ENCODE measurements at regions not wholly inside any gene's neighbourhood (a gene's known extent, or its start where the extent isn't known, plus 50 kb on each side); places are given as distances from the start of the nearest gene placed in this dataset.

DNA sequence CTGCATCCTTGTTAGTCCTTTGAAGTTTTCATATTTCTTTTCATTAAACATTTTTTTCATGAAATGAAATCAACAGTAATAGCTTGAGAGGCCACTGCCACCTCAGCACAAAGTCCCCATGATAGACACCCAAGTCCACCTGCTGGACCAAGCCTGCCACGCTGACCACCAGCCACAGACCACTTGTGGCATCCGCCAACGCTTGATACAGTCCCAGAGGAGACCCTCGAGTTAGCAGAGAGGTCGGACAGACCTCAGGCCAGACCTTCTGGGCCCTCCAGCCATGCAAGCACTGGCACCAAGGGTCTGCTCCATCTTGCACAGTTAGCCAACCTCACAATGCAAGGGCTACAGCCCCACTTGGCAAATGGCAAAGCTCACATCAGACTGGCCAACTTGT is 91.8 kb upstream of the RTL6 start:
- intact Hi-C loops (cut with micrococcal nuclease) = no loop called here
- Histone ChIP-seq H3K27ac (ENCODE audit: insufficient read depth, low read depth, low read length) (no peak overlapping the region), H3K9me3 (replicated peaks; ENCODE audit: control insufficient read depth, insufficient read depth, low read length) (no peaks in the 10 kb centered on the region), H3K9ac (replicated peaks; ENCODE audit: extremely low read depth, insufficient read depth, low read length) (no peak overlapping the region), H3K4me3 (replicated peaks in 1 of 3; ENCODE audit: insufficient read depth in 1 of 3, low read depth in 1 of 3, low read length in 3 of 3) (no peak overlapping the region), H3K9me1 (replicated peaks; ENCODE audit: control insufficient read depth, extremely low read depth, insufficient read depth, low read length) (no peaks in the 10 kb centered on the region), H3K27me3 (ENCODE audit: control insufficient read depth in 2 of 2, insufficient read depth in 2 of 2, low read length in 2 of 2) (peaks cover 2% of the 10 kb centered on the region in 2 experiments), H3K79me2 (ENCODE audit: control insufficient read depth, insufficient read depth, low read length) (no peaks in the 10 kb centered on the region), H2AFZ (ENCODE audit: low read depth, low read length) (no peak overlapping the region), H3K36me3 (ENCODE audit: control insufficient read depth in 2 of 2, extremely low read depth in 1 of 2, insufficient read depth in 2 of 2, low read length in 2 of 2) (no peaks in the 10 kb centered on the region), H3K4me2 (ENCODE audit: insufficient read depth, low read length) (no peak overlapping the region), H3K4me1 (ENCODE audit: control insufficient read depth, extremely low read depth, insufficient read depth, low read length) (no peaks in the 10 kb centered on the region), H4K20me1 (replicated peaks; ENCODE audit: control insufficient read depth, extremely low read depth, insufficient read depth, low read length) (no peaks in the 10 kb centered on the region)
- DNase-seq (ENCODE audit: low read depth, low spot score) = no peak
- BruUV-seq (replicated peaks) = no TSS peak
- no peak for TF ChIP-seq POLR2A (IDR thresholded peaks at IDR 0.05; ENCODE audit: low read depth, low read length)
- TF ChIP-seq FOS (IDR thresholded peaks at IDR 0.05; ENCODE audit: borderline replicate concordance, insufficient read depth, low read length) = no peak
- no peak for TF ChIP-seq GATA2 (IDR thresholded peaks at IDR 0.05; ENCODE audit: insufficient read depth, insufficient read length, low read depth, low read length)
- TF ChIP-seq JUN (IDR thresholded peaks at IDR 0.05; ENCODE audit: borderline replicate concordance, insufficient read depth, insufficient read length, low read depth) = no peak
- no peak for TF ChIP-seq EZH2 (IDR thresholded peaks at IDR 0.05; ENCODE audit: borderline replicate concordance, low read depth, low read length, severe bottlenecking)
- TF ChIP-seq, protein P1, sequence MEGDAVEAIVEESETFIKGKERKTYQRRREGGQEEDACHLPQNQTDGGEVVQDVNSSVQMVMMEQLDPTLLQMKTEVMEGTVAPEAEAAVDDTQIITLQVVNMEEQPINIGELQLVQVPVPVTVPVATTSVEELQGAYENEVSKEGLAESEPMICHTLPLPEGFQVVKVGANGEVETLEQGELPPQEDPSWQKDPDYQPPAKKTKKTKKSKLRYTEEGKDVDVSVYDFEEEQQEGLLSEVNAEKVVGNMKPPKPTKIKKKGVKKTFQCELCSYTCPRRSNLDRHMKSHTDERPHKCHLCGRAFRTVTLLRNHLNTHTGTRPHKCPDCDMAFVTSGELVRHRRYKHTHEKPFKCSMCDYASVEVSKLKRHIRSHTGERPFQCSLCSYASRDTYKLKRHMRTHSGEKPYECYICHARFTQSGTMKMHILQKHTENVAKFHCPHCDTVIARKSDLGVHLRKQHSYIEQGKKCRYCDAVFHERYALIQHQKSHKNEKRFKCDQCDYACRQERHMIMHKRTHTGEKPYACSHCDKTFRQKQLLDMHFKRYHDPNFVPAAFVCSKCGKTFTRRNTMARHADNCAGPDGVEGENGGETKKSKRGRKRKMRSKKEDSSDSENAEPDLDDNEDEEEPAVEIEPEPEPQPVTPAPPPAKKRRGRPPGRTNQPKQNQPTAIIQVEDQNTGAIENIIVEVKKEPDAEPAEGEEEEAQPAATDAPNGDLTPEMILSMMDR (IDR thresholded peaks at IDR 0.05; ENCODE audit: extremely low read depth in 1 of 2, insufficient read depth in 1 of 2, low read depth in 1 of 2, low read length in 2 of 2) = no peak
- TF ChIP-seq, protein P2, sequence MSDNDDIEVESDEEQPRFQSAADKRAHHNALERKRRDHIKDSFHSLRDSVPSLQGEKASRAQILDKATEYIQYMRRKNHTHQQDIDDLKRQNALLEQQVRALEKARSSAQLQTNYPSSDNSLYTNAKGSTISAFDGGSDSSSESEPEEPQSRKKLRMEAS (IDR thresholded peaks at IDR 0.05; ENCODE audit: insufficient read depth, insufficient read length) = no peak
- no peak for TF ChIP-seq MYC (IDR thresholded peaks at IDR 0.05; ENCODE audit: low read depth, low read length)
- no peak for TF ChIP-seq POLR2AphosphoS5 (IDR thresholded peaks at IDR 0.05; ENCODE audit: insufficient read depth, low read depth, low read length)
- ChIA-PET POLR2A (no interaction called here), CTCF (no interaction called here)
- no peak for FAIRE-seq
- dilution Hi-C loops (cut with MboI; ENCODE audit: extremely low pct_ligation_motif_present, low sequenced_read_pairs) = no loop called here

Measured in endothelial cell of umbilical vein (primary cell).